Fibroblast of the conjunctiva (primary cell): ENCODE measurements at regions not wholly inside any gene's neighbourhood (a gene's known extent, or its start where the extent isn't known, plus 50 kb on each side); places are given as distances from the start of the nearest gene placed in this dataset.

Source experiments
- DNase-seq: peaks from one replicate; pipeline ENCODE4 v3.0.0-alpha.2; 2010; ENCODE audit warnings: low read depth

GRCh38 chr4:13849778-13850177, 222.3 kb upstream of the BOD1L1 start:
- DNase-seq, result no peak

- DNase-seq, result no peak
These were observed 223.8 kb upstream of the BOD1L1 start for GRCh38 chr4:13851085-13851940.

- no peak for DNase-seq
These were observed 224.9 kb upstream of the BOD1L1 start for GRCh38 chr4:13852411-13852810.

- no peak for DNase-seq
These were observed 228.9 kb upstream of the BOD1L1 start for GRCh38 chr4:13856387-13856786.

- no peak for DNase-seq
These were observed 229.9 kb upstream of the BOD1L1 start for GRCh38 chr4:13857397-13857796.

GRCh38 chr4:13857800-13858199, 230.3 kb upstream of the BOD1L1 start:
- DNase-seq, result no peak

GRCh38 chr4:13859423-13859822, 231.9 kb upstream of the BOD1L1 start:
- DNase-seq, result no peak

GRCh38 chr4:13860126-13860525, 232.6 kb upstream of the BOD1L1 start:
- no peak for DNase-seq

GRCh38 chr4:13865871-13866669, 238.5 kb upstream of the BOD1L1 start:
- no peak for DNase-seq

- DNase-seq, result no peak
These were observed 239.4 kb upstream of the BOD1L1 start for GRCh38 chr4:13866881-13867280.

- no peak for DNase-seq
These were observed 244.6 kb upstream of the BOD1L1 start for GRCh38 chr4:13872155-13872554.

- no peak for DNase-seq
These were observed 245.4 kb upstream of the BOD1L1 start for GRCh38 chr4:13872955-13873354.

GRCh38 chr4:13875181-13875580, 247.7 kb upstream of the BOD1L1 start:
- no peak for DNase-seq

- no peak for DNase-seq
These were observed 248.6 kb upstream of the BOD1L1 start for GRCh38 chr4:13876131-13876530.

- no peak for DNase-seq
These were observed 249.4 kb upstream of the BOD1L1 start for GRCh38 chr4:13876940-13877339.

GRCh38 chr4:13877626-13878025, 250.1 kb upstream of the BOD1L1 start:
- no peak for DNase-seq

GRCh38 chr4:13881892-13882291, 254.4 kb upstream of the BOD1L1 start:
- no peak for DNase-seq

GRCh38 chr4:13887010-13887409, 259.5 kb upstream of the BOD1L1 start:
- no peak for DNase-seq

GRCh38 chr4:13888112-13888511, 260.6 kb upstream of the BOD1L1 start:
- peak; percentile 80 for DNase-seq

- no peak for DNase-seq
These were observed 264.0 kb upstream of the BOD1L1 start for GRCh38 chr4:13891544-13891939.

GRCh38 chr4:13892739-13893105, 265.2 kb upstream of the BOD1L1 start:
- no peak for DNase-seq

GRCh38 chr4:13893211-13893610, 265.7 kb upstream of the BOD1L1 start:
- DNase-seq, result no peak

GRCh38 chr4:13893987-13894386, 266.5 kb upstream of the BOD1L1 start:
- no peak for DNase-seq
